ENCODE measurements at regions not wholly inside any gene's neighbourhood (a gene's known extent, or its start where the extent isn't known, plus 50 kb on each side); places are given as distances from the start of the nearest gene placed in this dataset.

DNA sequence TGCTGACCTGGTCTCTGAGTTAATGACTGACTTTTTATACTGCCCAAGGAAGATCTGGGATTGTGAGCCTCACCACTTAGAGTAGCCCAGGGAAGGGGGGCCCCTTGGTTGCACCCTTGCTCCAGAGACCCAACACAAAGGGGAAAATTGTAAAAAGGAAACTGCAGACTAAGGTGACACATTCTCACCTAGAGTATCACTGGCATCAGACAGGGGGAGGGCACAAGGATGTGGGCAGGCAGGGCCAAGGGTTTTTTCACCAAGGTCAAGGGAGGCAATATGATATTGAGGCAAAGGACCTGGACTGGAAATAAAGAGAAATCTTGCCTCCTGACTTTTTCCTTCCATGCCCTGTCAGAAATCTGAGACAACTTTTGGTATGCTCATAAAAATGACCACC lies 386.2 kb upstream of the FGF16 start:
- H3K27me3 ChIP-seq (ENCODE audit: insufficient read depth, low read depth, low read length), result no peaks in the 10 kb centered on the region
- no peaks in the 10 kb centered on the region for H3K79me2 ChIP-seq (replicated peaks; ENCODE audit: insufficient read depth, low read length)
- H3K4me2 ChIP-seq (ENCODE audit: low read length), result no peak overlapping the region
- TF ChIP-seq TAF1 (IDR thresholded peaks at IDR 0.05; ENCODE audit: low read depth) (no peak), MXI1 (conservative IDR thresholded peaks at IDR 0.05; ENCODE audit: poor library complexity, severe bottlenecking) (no peak), EP300 (conservative IDR thresholded peaks at IDR 0.05; ENCODE audit: poor library complexity, severe bottlenecking) (no peak), POLR2AphosphoS5 (IDR thresholded peaks at IDR 0.05) (no peak), SMC3 (conservative IDR thresholded peaks at IDR 0.05; ENCODE audit: poor library complexity) (no peak), RAD21 (conservative IDR thresholded peaks at IDR 0.05) (no peak), EZH2 (IDR thresholded peaks at IDR 0.05; ENCODE audit: borderline replicate concordance, insufficient read depth, low read length, poor library complexity, severe bottlenecking) (no peak)
- TF ChIP-seq, protein P1, sequence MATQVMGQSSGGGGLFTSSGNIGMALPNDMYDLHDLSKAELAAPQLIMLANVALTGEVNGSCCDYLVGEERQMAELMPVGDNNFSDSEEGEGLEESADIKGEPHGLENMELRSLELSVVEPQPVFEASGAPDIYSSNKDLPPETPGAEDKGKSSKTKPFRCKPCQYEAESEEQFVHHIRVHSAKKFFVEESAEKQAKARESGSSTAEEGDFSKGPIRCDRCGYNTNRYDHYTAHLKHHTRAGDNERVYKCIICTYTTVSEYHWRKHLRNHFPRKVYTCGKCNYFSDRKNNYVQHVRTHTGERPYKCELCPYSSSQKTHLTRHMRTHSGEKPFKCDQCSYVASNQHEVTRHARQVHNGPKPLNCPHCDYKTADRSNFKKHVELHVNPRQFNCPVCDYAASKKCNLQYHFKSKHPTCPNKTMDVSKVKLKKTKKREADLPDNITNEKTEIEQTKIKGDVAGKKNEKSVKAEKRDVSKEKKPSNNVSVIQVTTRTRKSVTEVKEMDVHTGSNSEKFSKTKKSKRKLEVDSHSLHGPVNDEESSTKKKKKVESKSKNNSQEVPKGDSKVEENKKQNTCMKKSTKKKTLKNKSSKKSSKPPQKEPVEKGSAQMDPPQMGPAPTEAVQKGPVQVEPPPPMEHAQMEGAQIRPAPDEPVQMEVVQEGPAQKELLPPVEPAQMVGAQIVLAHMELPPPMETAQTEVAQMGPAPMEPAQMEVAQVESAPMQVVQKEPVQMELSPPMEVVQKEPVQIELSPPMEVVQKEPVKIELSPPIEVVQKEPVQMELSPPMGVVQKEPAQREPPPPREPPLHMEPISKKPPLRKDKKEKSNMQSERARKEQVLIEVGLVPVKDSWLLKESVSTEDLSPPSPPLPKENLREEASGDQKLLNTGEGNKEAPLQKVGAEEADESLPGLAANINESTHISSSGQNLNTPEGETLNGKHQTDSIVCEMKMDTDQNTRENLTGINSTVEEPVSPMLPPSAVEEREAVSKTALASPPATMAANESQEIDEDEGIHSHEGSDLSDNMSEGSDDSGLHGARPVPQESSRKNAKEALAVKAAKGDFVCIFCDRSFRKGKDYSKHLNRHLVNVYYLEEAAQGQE (IDR thresholded peaks at IDR 0.05; ENCODE audit: borderline replicate concordance), result no peak
- TF ChIP-seq, protein P2, sequence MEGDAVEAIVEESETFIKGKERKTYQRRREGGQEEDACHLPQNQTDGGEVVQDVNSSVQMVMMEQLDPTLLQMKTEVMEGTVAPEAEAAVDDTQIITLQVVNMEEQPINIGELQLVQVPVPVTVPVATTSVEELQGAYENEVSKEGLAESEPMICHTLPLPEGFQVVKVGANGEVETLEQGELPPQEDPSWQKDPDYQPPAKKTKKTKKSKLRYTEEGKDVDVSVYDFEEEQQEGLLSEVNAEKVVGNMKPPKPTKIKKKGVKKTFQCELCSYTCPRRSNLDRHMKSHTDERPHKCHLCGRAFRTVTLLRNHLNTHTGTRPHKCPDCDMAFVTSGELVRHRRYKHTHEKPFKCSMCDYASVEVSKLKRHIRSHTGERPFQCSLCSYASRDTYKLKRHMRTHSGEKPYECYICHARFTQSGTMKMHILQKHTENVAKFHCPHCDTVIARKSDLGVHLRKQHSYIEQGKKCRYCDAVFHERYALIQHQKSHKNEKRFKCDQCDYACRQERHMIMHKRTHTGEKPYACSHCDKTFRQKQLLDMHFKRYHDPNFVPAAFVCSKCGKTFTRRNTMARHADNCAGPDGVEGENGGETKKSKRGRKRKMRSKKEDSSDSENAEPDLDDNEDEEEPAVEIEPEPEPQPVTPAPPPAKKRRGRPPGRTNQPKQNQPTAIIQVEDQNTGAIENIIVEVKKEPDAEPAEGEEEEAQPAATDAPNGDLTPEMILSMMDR (IDR thresholded peaks at IDR 0.05; ENCODE audit: poor library complexity, severe bottlenecking), result no peak
- no peak overlapping the region for H3K9ac ChIP-seq (ENCODE audit: low read length)
- no peak overlapping the region for H3K4me3 ChIP-seq (ENCODE audit: low read length)
- no peaks in the 10 kb centered on the region for H3F3A ChIP-seq (ENCODE audit: insufficient read depth, low read length, poor library complexity, severe bottlenecking)
- H4K20me1 ChIP-seq (ENCODE audit: insufficient read depth), result no peaks in the 10 kb centered on the region
- H3K9me2 ChIP-seq (ENCODE audit: insufficient read depth, low read length), result no peaks in the 10 kb centered on the region
- no peaks in the 10 kb centered on the region for H3K36me3 ChIP-seq (ENCODE audit: insufficient read depth, low read length)
- no peaks in the 10 kb centered on the region for H3K9me3 ChIP-seq (ENCODE audit: low read length)
- H2AFZ ChIP-seq (ENCODE audit: low read depth, low read length), result no peak overlapping the region
- no peak overlapping the region for H3K27ac ChIP-seq (ENCODE audit: low read length)

DNA sequence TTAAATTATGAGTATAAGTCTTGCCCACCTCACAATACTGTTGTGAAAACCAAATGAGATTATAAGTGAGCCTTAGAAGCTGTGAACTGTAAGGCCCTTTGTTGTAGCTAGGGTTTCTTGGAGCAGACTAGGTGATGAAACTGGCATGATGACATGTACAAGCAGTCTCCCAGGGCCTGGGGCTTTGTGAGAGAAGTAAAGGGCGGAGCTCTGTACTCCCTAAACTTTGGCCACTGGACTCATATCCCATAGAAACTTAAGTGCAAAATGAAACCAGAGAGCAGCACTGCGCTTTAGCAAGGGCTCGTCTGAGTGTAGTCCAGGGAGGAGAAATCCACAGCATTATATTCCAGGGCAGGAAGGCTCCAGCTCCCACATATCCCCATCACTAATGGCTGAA lies 385.6 kb upstream of the FGF16 start:
- Histone ChIP-seq H3K36me3 (ENCODE audit: insufficient read depth, low read length) (no peaks in the 10 kb centered on the region), H3K9me3 (ENCODE audit: low read length) (no peaks in the 10 kb centered on the region), H3F3A (ENCODE audit: insufficient read depth, low read length, poor library complexity, severe bottlenecking) (no peaks in the 10 kb centered on the region), H3K9me2 (ENCODE audit: insufficient read depth, low read length) (no peaks in the 10 kb centered on the region), H3K9ac (ENCODE audit: low read length) (no peak overlapping the region), H3K4me3 (ENCODE audit: low read length) (no peak overlapping the region), H2AFZ (ENCODE audit: low read depth, low read length) (no peak overlapping the region), H4K20me1 (ENCODE audit: insufficient read depth) (no peaks in the 10 kb centered on the region), H3K27me3 (ENCODE audit: insufficient read depth, low read depth, low read length) (no peaks in the 10 kb centered on the region), H3K79me2 (replicated peaks; ENCODE audit: insufficient read depth, low read length) (no peaks in the 10 kb centered on the region), H3K27ac (ENCODE audit: low read length) (no peak overlapping the region), H3K4me2 (ENCODE audit: low read length) (no peak overlapping the region)
- TF ChIP-seq MXI1 (conservative IDR thresholded peaks at IDR 0.05; ENCODE audit: poor library complexity, severe bottlenecking) (no peak), TAF1 (IDR thresholded peaks at IDR 0.05; ENCODE audit: low read depth) (no peak), SMC3 (conservative IDR thresholded peaks at IDR 0.05; ENCODE audit: poor library complexity) (no peak), EZH2 (IDR thresholded peaks at IDR 0.05; ENCODE audit: borderline replicate concordance, insufficient read depth, low read length, poor library complexity, severe bottlenecking) (no peak), RAD21 (conservative IDR thresholded peaks at IDR 0.05) (no peak), POLR2AphosphoS5 (IDR thresholded peaks at IDR 0.05) (no peak), EP300 (conservative IDR thresholded peaks at IDR 0.05; ENCODE audit: poor library complexity, severe bottlenecking) (no peak)
- TF ChIP-seq, protein P2 (IDR thresholded peaks at IDR 0.05; ENCODE audit: poor library complexity, severe bottlenecking), result no peak
- TF ChIP-seq, protein P1 (IDR thresholded peaks at IDR 0.05; ENCODE audit: borderline replicate concordance), result no peak

All from neural cell (in vitro differentiated cells).